Endothelial cell of umbilical vein (primary cell): ENCODE measurements at regions not wholly inside any gene's neighbourhood (a gene's known extent, or its start where the extent isn't known, plus 50 kb on each side); places are given as distances from the start of the nearest gene placed in this dataset.
"Not testable (repeated sequence)": the region's sequence is repeated elsewhere in the genome, so short reads cannot be mapped to it uniquely, and the experiment has no call there.

Experiments used
- BruUV-seq: library from RNA; stranded (reverse); fragments of 400-500 nt; replicated peaks from 2 replicates; lab custom pipeline; 2021; lab: Mats Ljungman, UMichigan
- CTCF ChIA-PET: fragments of 300-600, 350-600 bp; sonication (Branson Sonifier 250); formaldehyde crosslinking; loops from one replicate; lab custom pipeline; 2021; ENCODE audit warnings: antibody characterized with exemption, inconsistent platforms; lab: Charles Lee
- POLR2A ChIA-PET: fragments of 300-600, 350-600 bp; sonication (Branson Sonifier 250); formaldehyde crosslinking; loops from one replicate; lab custom pipeline; 2021; ENCODE audit warnings: antibody characterized with exemption, inconsistent platforms; lab: Charles Lee
- DNase-seq: peaks from one replicate; pipeline ENCODE4 v3.0.0-alpha.2; 2011; ENCODE audit warnings: low read depth, low spot score
- FAIRE-seq: peaks from 2 replicates; lab custom pipeline; 2011; peaks lifted over from hg19 to GRCh38; lab: Jason Lieb, UNC
- H2AFZ ChIP-seq: 2 replicates; pipeline ENCODE4 v1.6.0; 2012; ENCODE audit warnings: low read depth, low read length, control low read depth, inconsistent platforms
- H3K27ac ChIP-seq: 2 replicates; pipeline ENCODE4 v1.5.1; 2011; ENCODE audit warnings: low read depth, mild to moderate bottlenecking, control low read depth, low read length, moderate library complexity; ENCODE audit not compliant: insufficient read depth
- H3K27me3 ChIP-seq, 2 experiments: 2 replicates each; pipeline versions ENCODE4 v1.6.0 to v1.6.1; 2011; ENCODE audit warnings: low read length in 2 of 2, mixed read lengths in 1 of 2; ENCODE audit not compliant: control insufficient read depth in 2 of 2, insufficient read depth in 2 of 2
- H3K36me3 ChIP-seq, 2 experiments: 2 replicates in 1 of 2; 3 replicates in 1 of 2; pipeline ENCODE4 v1.5.1; 2011; ENCODE audit warnings: low read length in 2 of 2, mild to moderate bottlenecking in 1 of 2, moderate library complexity in 1 of 2; ENCODE audit not compliant: control insufficient read depth in 2 of 2, insufficient read depth in 2 of 2; ENCODE audit errors: extremely low read depth in 1 of 2
- H3K4me1 ChIP-seq: 3 replicates; pipeline ENCODE4 v1.5.1; 2011; ENCODE audit warnings: mild to moderate bottlenecking, low read length; ENCODE audit not compliant: control insufficient read depth, insufficient read depth; ENCODE audit errors: extremely low read depth
- H3K4me2 ChIP-seq: 2 replicates; pipeline ENCODE4 v1.6.1; 2011; ENCODE audit warnings: low read length, control low read depth, mixed read lengths; ENCODE audit not compliant: insufficient read depth
- H3K4me3 ChIP-seq, 3 experiments: fragments of 200-600 bp in 1 of 3; sonication (generic), shearing (Covaris generic) in 1 of 3; replicated peaks in 1 of 3; 2 replicates each; pipeline ENCODE4 v1.5.1; 2011 to 2016; ENCODE audit warnings: control low read depth in 3 of 3, low read length in 3 of 3, mild to moderate bottlenecking in 2 of 3, inconsistent platforms in 1 of 3, low read depth in 1 of 3, moderate library complexity in 1 of 3; ENCODE audit not compliant: insufficient read depth in 1 of 3
- H3K79me2 ChIP-seq: 2 replicates; pipeline ENCODE4 v1.6.0; 2012; ENCODE audit warnings: low read length, inconsistent platforms; ENCODE audit not compliant: control insufficient read depth, insufficient read depth
- H3K9ac ChIP-seq: replicated peaks from 2 replicates; pipeline ENCODE3; 2011; ENCODE audit warnings: low read length, control low read depth; ENCODE audit not compliant: insufficient read depth; ENCODE audit errors: extremely low read depth
- H3K9me1 ChIP-seq: replicated peaks from 3 replicates; pipeline ENCODE4 v1.6.0; 2011; ENCODE audit warnings: mild to moderate bottlenecking, low read length; ENCODE audit not compliant: control insufficient read depth, insufficient read depth; ENCODE audit errors: extremely low read depth
- H3K9me3 ChIP-seq: replicated peaks from 2 replicates; pipeline ENCODE4 v1.5.1; 2012; ENCODE audit warnings: low read length, inconsistent platforms; ENCODE audit not compliant: control insufficient read depth, insufficient read depth
- H4K20me1 ChIP-seq: replicated peaks from 2 replicates; pipeline ENCODE3; 2011; ENCODE audit warnings: mild to moderate bottlenecking, low read length; ENCODE audit not compliant: control insufficient read depth, insufficient read depth; ENCODE audit errors: extremely low read depth
- CTCF ChIP-seq, 2 donors: IDR thresholded peaks; 1 replicate in 1 of 2; 2 replicates in 1 of 2; pipeline ENCODE4 v1.5.1; 2011; ENCODE audit warnings: low read length in 2 of 2, mild to moderate bottlenecking in 2 of 2, moderate library complexity in 2 of 2, control low read depth in 1 of 2, inconsistent platforms in 1 of 2, low read depth in 1 of 2; ENCODE audit not compliant: insufficient read depth in 1 of 2; ENCODE audit errors: extremely low read depth in 1 of 2
- EZH2 ChIP-seq: IDR thresholded peaks from 2 replicates; pipeline ENCODE4 v1.6.1; 2012; ENCODE audit warnings: borderline replicate concordance, low read depth, mild to moderate bottlenecking, moderate library complexity, low read length, inconsistent platforms; ENCODE audit not compliant: severe bottlenecking
- FOS ChIP-seq: IDR thresholded peaks from 2 replicates; pipeline ENCODE4 v1.6.1; 2011; ENCODE audit warnings: mild to moderate bottlenecking, low read length, moderate library complexity, borderline replicate concordance; ENCODE audit not compliant: insufficient read depth
- GATA2 ChIP-seq: IDR thresholded peaks from 2 replicates; pipeline ENCODE4 v1.7.0; 2011; ENCODE audit warnings: low read depth, mild to moderate bottlenecking, moderate library complexity, mixed read lengths, low read length; ENCODE audit not compliant: insufficient read length, insufficient read depth
- JUN ChIP-seq: IDR thresholded peaks from 2 replicates; pipeline ENCODE4 v1.6.1; 2011; ENCODE audit warnings: borderline replicate concordance, low read depth; ENCODE audit not compliant: insufficient read length, insufficient read depth
- MAX ChIP-seq: IDR thresholded peaks from 2 replicates; pipeline ENCODE4 v1.6.1; 2011; ENCODE audit not compliant: insufficient read depth, insufficient read length
- MYC ChIP-seq: IDR thresholded peaks from one replicate; pipeline ENCODE4 v1.6.1; 2011; ENCODE audit warnings: mild to moderate bottlenecking, low read depth, low read length
- POLR2A ChIP-seq: IDR thresholded peaks from 2 replicates; pipeline ENCODE4 v1.6.1; 2012; ENCODE audit warnings: low read depth, mild to moderate bottlenecking, control low read depth, low read length
- POLR2AphosphoS5 ChIP-seq: IDR thresholded peaks from 2 replicates; pipeline ENCODE4 v1.6.1; 2012; ENCODE audit warnings: low read depth, mild to moderate bottlenecking, control low read depth, low read length, moderate library complexity; ENCODE audit not compliant: insufficient read depth
- dilution Hi-C: fragments of 300-500 bp; cut with MboI; formaldehyde crosslinking; loops from one replicate; pipeline ENCODE4 v1.15.0; 2019; ENCODE audit warnings: low sequenced_read_pairs; ENCODE audit not compliant: extremely low pct_ligation_motif_present
- intact Hi-C: fragments of 100-400 bp; cut with micrococcal nuclease; formaldehyde crosslinking; loops from one replicate; pipeline ENCODE4 v1.10.0; 2022

GRCh38 chr22:23448499-23449288 is 131.4 kb downstream of the IGLL1 start:
- BruUV-seq, POLR2A ChIA-PET, H3K27ac ChIP-seq, CTCF ChIA-PET, H3K79me2 ChIP-seq, H3K4me1 ChIP-seq, dilution Hi-C loops, H3K4me2 ChIP-seq, H3K9me3 ChIP-seq, intact Hi-C loops, H3K9ac ChIP-seq, H3K9me1 ChIP-seq, FAIRE-seq, DNase-seq, H3K4me3 ChIP-seq, H2AFZ ChIP-seq, H3K27me3 ChIP-seq, H3K36me3 ChIP-seq, H4K20me1 ChIP-seq: not testable (repeated sequence)

- Histone ChIP-seq H3K79me2 (no peaks in the 10 kb centered on the region), H3K9ac (no peak overlapping the region), H3K4me2 (no peak overlapping the region), H3K9me3 (no peaks in the 10 kb centered on the region), H3K27ac (no peak overlapping the region), H3K36me3 (no peaks in the 10 kb centered on the region), H3K4me3 (no peak overlapping the region), H3K27me3 (no peaks in the 10 kb centered on the region), H2AFZ (no peak overlapping the region), H3K9me1 (no peaks in the 10 kb centered on the region), H3K4me1 (no peaks in the 10 kb centered on the region), H4K20me1 (no peaks in the 10 kb centered on the region)
- DNase-seq, result no peak
- CTCF ChIA-PET, result no interaction called here
- TF ChIP-seq FOS (no peak), POLR2A (no peak), POLR2AphosphoS5 (no peak), CTCF (IDR thresholded peaks at IDR 0.05; ENCODE audit: extremely low read depth in 1 of 2, insufficient read depth in 1 of 2, low read depth in 1 of 2, low read length in 2 of 2) (no peak), MYC (no peak), JUN (no peak), GATA2 (no peak), MAX (no peak), EZH2 (no peak)
- intact Hi-C loops (no loop called here), dilution Hi-C loops (no loop called here)
- no TSS peak for BruUV-seq
- POLR2A ChIA-PET, result no interaction called here
- no peak for FAIRE-seq
Observed at GRCh38 chr22:23446796-23447350, 133.2 kb downstream of the IGLL1 start.
